ENCODE measurements at regions not wholly inside any gene's neighbourhood (a gene's known extent, or its start where the extent isn't known, plus 50 kb on each side); places are given as distances from the start of the nearest gene placed in this dataset.
"Not testable (repeated sequence)": the region's sequence is repeated elsewhere in the genome, so short reads cannot be mapped to it uniquely, and the experiment has no call there.

- no peak for DNase-seq
Observed at GRCh38 chr4:1558205-1558604, 125.9 kb downstream of the FAM53A start.

- no peak for DNase-seq
Observed at GRCh38 chr4:1557221-1557597, 126.9 kb downstream of the FAM53A start.

- no peak for DNase-seq
Observed at GRCh38 chr4:1556541-1557220, 127.4 kb downstream of the FAM53A start.

GRCh38 chr4:1554876-1555265 lies 129.2 kb downstream of the FAM53A start:
- DNase-seq = no peak

- DNase-seq = no peak
Observed at GRCh38 chr4:1554246-1554875, 129.8 kb downstream of the FAM53A start.

GRCh38 chr4:1553365-1553764 lies 130.7 kb downstream of the FAM53A start:
- DNase-seq = no peak

GRCh38 chr4:1552451-1552850 lies 131.7 kb downstream of the FAM53A start:
- DNase-seq = no peak

GRCh38 chr4:1551211-1551610 lies 132.9 kb downstream of the FAM53A start:
- DNase-seq = no peak

GRCh38 chr4:1550122-1551070 lies 133.7 kb downstream of the FAM53A start:
- no peak for DNase-seq

- DNase-seq = no peak
Observed at GRCh38 chr4:1549638-1550035, 134.5 kb downstream of the FAM53A start.

- DNase-seq = peak; percentile 89
Observed at GRCh38 chr4:1548827-1549637, 135.1 kb downstream of the FAM53A start.

GRCh38 chr4:1547856-1548826 lies 136.0 kb downstream of the FAM53A start:
- DNase-seq = no peak

GRCh38 chr4:1547131-1547855 lies 136.8 kb downstream of the FAM53A start:
- DNase-seq = no peak

- DNase-seq = no peak
Observed at GRCh38 chr4:1544861-1545281, 138.6 kb upstream of the NKX1-1 start.

- DNase-seq = not testable (repeated sequence)
Observed at GRCh38 chr4:1544435-1544834, 138.2 kb upstream of the NKX1-1 start.

- DNase-seq = no peak
Observed at GRCh38 chr4:1543976-1544375, 137.7 kb upstream of the NKX1-1 start.

GRCh38 chr4:1543561-1543960 lies 137.3 kb upstream of the NKX1-1 start:
- no peak for DNase-seq

- no peak for DNase-seq
Observed at GRCh38 chr4:1542516-1543320, 136.5 kb upstream of the NKX1-1 start.

GRCh38 chr4:1542226-1542490 lies 135.9 kb upstream of the NKX1-1 start:
- no peak for DNase-seq

All from activated CD8-positive, alpha-beta memory T cell treated with anti-CD3 and anti-CD28 coated beads, Interleukin-2, amount 50 U/mL, for 48 hours (primary cell).